ENCODE measurements at regions not wholly inside any gene's neighbourhood (a gene's known extent, or its start where the extent isn't known, plus 50 kb on each side); places are given as distances from the start of the nearest gene placed in this dataset.
A peak's percentile ranks its signal among the peaks of the same experiment; 100 is the strongest.

- DNase-seq = peak; percentile 36
Observed at GRCh38 chr12:69065775-69066174, 132.8 kb upstream of the CPM start.

GRCh38 chr12:69066492-69067373 lies 133.8 kb upstream of the CPM start:
- DNase-seq = peak; percentile 24

- no peak for DNase-seq
Observed at GRCh38 chr12:69067713-69068112, 134.7 kb upstream of the CPM start.

- no peak for DNase-seq
Observed at GRCh38 chr12:69068448-69068847, 135.5 kb upstream of the CPM start.

- no peak for DNase-seq
Observed at GRCh38 chr12:69069479-69069878, 136.5 kb upstream of the CPM start.

- DNase-seq = peak; percentile 46
Observed at GRCh38 chr12:69070319-69071090, 137.5 kb upstream of the CPM start.

- peak; percentile 40 for DNase-seq
Observed at GRCh38 chr12:69071091-69071370, 138.1 kb upstream of the CPM start.

GRCh38 chr12:69073035-69073434 lies 140.1 kb upstream of the CPM start:
- DNase-seq = no peak

GRCh38 chr12:69074556-69075349 lies 141.8 kb upstream of the CPM start:
- DNase-seq = no peak

- DNase-seq = no peak
Observed at GRCh38 chr12:69083689-69084088, 150.7 kb upstream of the CPM start.

GRCh38 chr12:69084816-69085378 lies 151.9 kb upstream of the CPM start:
- DNase-seq = no peak

GRCh38 chr12:69085852-69086251 lies 152.9 kb upstream of the CPM start:
- peak; percentile 43 for DNase-seq

- no peak for DNase-seq
Observed at GRCh38 chr12:69087986-69088385, 151.4 kb upstream of the CPSF6 start.

GRCh38 chr12:69090722-69091121 lies 148.6 kb upstream of the CPSF6 start:
- no peak for DNase-seq

- no peak for DNase-seq
Observed at GRCh38 chr12:69091442-69092017, 147.8 kb upstream of the CPSF6 start.

- no peak for DNase-seq
Observed at GRCh38 chr12:69092137-69092536, 147.2 kb upstream of the CPSF6 start.

GRCh38 chr12:69094606-69095216 lies 144.7 kb upstream of the CPSF6 start:
- DNase-seq = no peak

GRCh38 chr12:69095765-69096477 lies 143.4 kb upstream of the CPSF6 start:
- DNase-seq = no peak

- no peak for DNase-seq
Observed at GRCh38 chr12:69096669-69097335, 142.6 kb upstream of the CPSF6 start.

GRCh38 chr12:69097619-69098368 lies 141.6 kb upstream of the CPSF6 start:
- DNase-seq = no peak
